H9 (cell line): ENCODE measurements at regions not wholly inside any gene's neighbourhood (a gene's known extent, or its start where the extent isn't known, plus 50 kb on each side); places are given as distances from the start of the nearest gene placed in this dataset.

Experiments used
- DNase-seq: peaks from one replicate; pipeline ENCODE4 v3.0.0-alpha.2; 2017
- H2AFZ ChIP-seq: one replicate; pipeline ENCODE4 v1.6.1; 2013; ENCODE audit warnings: mild to moderate bottlenecking, low read length, control low read depth, moderate library complexity
- H2AK5ac ChIP-seq: 2 replicates; pipeline ENCODE4 v1.6.1; 2013; ENCODE audit warnings: low read length, control low read depth, mixed read lengths; ENCODE audit not compliant: insufficient read length
- H2BK120ac ChIP-seq: one replicate; pipeline ENCODE4 v1.6.1; 2013; ENCODE audit warnings: low read depth, mild to moderate bottlenecking, low read length, control low read depth, inconsistent platforms; ENCODE audit not compliant: poor library complexity, severe bottlenecking
- H2BK12ac ChIP-seq: 2 replicates; pipeline ENCODE4 v1.6.1; 2013; ENCODE audit warnings: low read length, control low read depth, mixed read lengths, low read depth; ENCODE audit not compliant: insufficient read length
- H2BK15ac ChIP-seq: 2 replicates; pipeline ENCODE4 v1.6.1; 2013; ENCODE audit warnings: low read depth, low read length, control low read depth
- H2BK20ac ChIP-seq: one replicate; pipeline ENCODE4 v1.6.1; 2013; ENCODE audit warnings: low read depth, mild to moderate bottlenecking, low read length, control low read depth, inconsistent platforms; ENCODE audit not compliant: poor library complexity, severe bottlenecking
- H2BK5ac ChIP-seq: 2 replicates; pipeline ENCODE4 v1.6.1; 2013; ENCODE audit warnings: low read length, control low read depth, mixed read lengths; ENCODE audit not compliant: insufficient read length
- H3K14ac ChIP-seq: 2 replicates; pipeline ENCODE4 v1.6.1; 2013; ENCODE audit warnings: low read length, control low read depth; ENCODE audit not compliant: insufficient read depth
- H3K18ac ChIP-seq: 2 replicates; pipeline ENCODE4 v1.6.1; 2013; ENCODE audit warnings: low read depth, mild to moderate bottlenecking, mixed read lengths, low read length, control low read depth; ENCODE audit not compliant: insufficient read length
- H3K23ac ChIP-seq: 2 replicates; pipeline ENCODE4 v1.6.1; 2013; ENCODE audit warnings: low read length, control low read depth, mixed read lengths, low read depth; ENCODE audit not compliant: insufficient read length
- H3K23me2 ChIP-seq: 2 replicates; pipeline ENCODE4 v1.6.1; 2013; ENCODE audit warnings: low read depth, mild to moderate bottlenecking, mixed read lengths, low read length, control low read depth; ENCODE audit not compliant: insufficient read length, poor library complexity, severe bottlenecking
- H3K27ac ChIP-seq: 2 replicates; pipeline ENCODE4 v1.5.1; 2013; ENCODE audit warnings: low read length, control low read depth, mixed read lengths, low read depth; ENCODE audit not compliant: insufficient read length
- H3K27me3 ChIP-seq: 2 replicates; pipeline ENCODE4 v1.6.1; 2013; ENCODE audit warnings: low read length, control low read depth, inconsistent platforms; ENCODE audit not compliant: insufficient read depth
- H3K4ac ChIP-seq: 2 replicates; pipeline ENCODE4 v1.6.1; 2013; ENCODE audit warnings: low read depth, mild to moderate bottlenecking, control low read depth, inconsistent platforms, low read length, moderate library complexity
- H3K4me1 ChIP-seq: 2 replicates; pipeline ENCODE4 v1.6.1; 2013; ENCODE audit warnings: low read length, control low read depth, inconsistent platforms; ENCODE audit not compliant: insufficient read depth
- H3K4me2 ChIP-seq: 2 replicates; pipeline ENCODE4 v1.6.1; 2013; ENCODE audit warnings: low read length, control low read depth, mixed read lengths; ENCODE audit not compliant: insufficient read length, insufficient read depth
- H3K56ac ChIP-seq: 2 replicates; pipeline ENCODE4 v1.6.1; 2013; ENCODE audit warnings: low read depth, mild to moderate bottlenecking, mixed read lengths, low read length, control low read depth; ENCODE audit not compliant: insufficient read length
- H3K79me1 ChIP-seq: 2 replicates; pipeline ENCODE4 v1.6.1; 2013; ENCODE audit warnings: low read depth, mild to moderate bottlenecking, moderate library complexity, low read length, control low read depth, inconsistent platforms; ENCODE audit not compliant: insufficient read depth, poor library complexity, severe bottlenecking
- H3K79me2 ChIP-seq: 2 replicates; pipeline ENCODE4 v1.6.1; 2013; ENCODE audit warnings: low read length, control low read depth, inconsistent platforms; ENCODE audit not compliant: insufficient read depth
- H3K9ac ChIP-seq: 2 replicates; pipeline ENCODE4 v1.6.1; 2013; ENCODE audit warnings: low read length, control low read depth, mixed read lengths; ENCODE audit not compliant: insufficient read length; ENCODE audit errors: extremely low read depth
- H3K9me3 ChIP-seq: one replicate; pipeline ENCODE4 v1.6.1; 2013; ENCODE audit warnings: low read depth, low read length, inconsistent platforms; ENCODE audit not compliant: control insufficient read depth
- H3T11ph ChIP-seq: one replicate; pipeline ENCODE4 v1.6.1; 2013; ENCODE audit warnings: mild to moderate bottlenecking, low read length, control low read depth, inconsistent platforms
- H4K20me1 ChIP-seq: one replicate; pipeline ENCODE4 v1.6.1; 2013; ENCODE audit not compliant: control insufficient read depth, insufficient read length, insufficient read depth
- H4K5ac ChIP-seq: 2 replicates; pipeline ENCODE4 v1.6.1; 2013; ENCODE audit warnings: low read depth, mild to moderate bottlenecking, mixed read lengths, low read length, control low read depth; ENCODE audit not compliant: insufficient read length
- H4K8ac ChIP-seq: replicated peaks from 2 replicates; pipeline ENCODE4 v1.6.1; 2013; ENCODE audit warnings: low read length, control low read depth, mixed read lengths, low read depth; ENCODE audit not compliant: insufficient read length
- H4K91ac ChIP-seq: 2 replicates; pipeline ENCODE4 v1.6.1; 2013; ENCODE audit warnings: low read depth, mild to moderate bottlenecking, moderate library complexity, mixed read lengths, low read length, control low read depth; ENCODE audit not compliant: insufficient read length
- H3K27ac Mint-ChIP-seq, 3 experiments: 2 replicates in 2 of 3; 3 replicates in 1 of 3; pipeline ENCODE4 v1.8.0; 2020 to 2021; ENCODE audit warnings: mixed read lengths in 3 of 3, mild to moderate bottlenecking in 1 of 3, moderate library complexity in 1 of 3
- H3K27me3 Mint-ChIP-seq: 2 replicates; pipeline ENCODE4 v1.8.0; 2021; ENCODE audit warnings: low read depth, mild to moderate bottlenecking, moderate library complexity, mixed read lengths
- H3K36me3 Mint-ChIP-seq, 3 experiments: 2 replicates in 2 of 3; 3 replicates in 1 of 3; pipeline ENCODE4 v1.8.0; 2020 to 2021; ENCODE audit warnings: low read depth in 3 of 3, mixed read lengths in 3 of 3; ENCODE audit not compliant: insufficient read depth in 1 of 3
- H3K4me1 Mint-ChIP-seq, 2 experiments: 2 replicates each; pipeline ENCODE4 v1.8.0; 2020; ENCODE audit warnings: mixed read lengths in 2 of 2
- H3K4me3 Mint-ChIP-seq, 2 experiments: 2 replicates in 1 of 2; 3 replicates in 1 of 2; pipeline ENCODE4 v1.8.0; 2020 to 2021; ENCODE audit warnings: mild to moderate bottlenecking in 2 of 2, mixed read lengths in 2 of 2, moderate library complexity in 1 of 2
- H3K9me3 Mint-ChIP-seq, 2 experiments: 2 replicates in 1 of 2; 3 replicates in 1 of 2; pipeline ENCODE4 v1.8.0; 2020; ENCODE audit warnings: mild to moderate bottlenecking in 2 of 2, mixed read lengths in 2 of 2, moderate library complexity in 1 of 2
- CTCF ChIP-seq: fragments of 200-600 bp; sonication (generic); conservative IDR thresholded peaks from 3 replicates; pipeline ENCODE4 v1.8.0; 2021; ENCODE audit warnings: antibody characterized with exemption, mild to moderate bottlenecking
- WGBS: extraction: QIAGEN DNeasy Blood & Tissue Kit; methylation state at CpG from one replicate; pipeline ENCODE4 v1.1.7; 2013; ENCODE audit warnings: missing lambda C conversion rate, low lambda C conversion rate, mixed read lengths; ENCODE audit not compliant: insufficient read length; ENCODE audit errors: extremely low coverage; 5-methylcytosine and 5-hydroxymethylcytosine counted together

- Histone ChIP-seq H4K20me1 (no peaks in the 10 kb centered on the region), H3T11ph (no peak overlapping the region), H4K91ac (no peak overlapping the region), H3K79me2 (no peaks in the 10 kb centered on the region), H3K79me1 (no peaks in the 10 kb centered on the region), H3K23ac (no peak overlapping the region), H3K27ac (no peak overlapping the region), H2BK20ac (no peak overlapping the region), H3K9me3 (no peaks in the 10 kb centered on the region), H2BK15ac (no peak overlapping the region), H3K4ac (no peak overlapping the region), H3K27me3 (no peaks in the 10 kb centered on the region), H3K4me1 (no peaks in the 10 kb centered on the region), H2BK5ac (no peak overlapping the region), H3K23me2 (no peaks in the 10 kb centered on the region), H2AFZ (no peak overlapping the region), H3K4me2 (no peak overlapping the region), H4K8ac (no peak overlapping the region), H2BK12ac (no peak overlapping the region), H2AK5ac (no peak overlapping the region), H4K5ac (no peak overlapping the region), H3K56ac (no peak overlapping the region), H3K9ac (no peak overlapping the region), H2BK120ac (no peak overlapping the region), H3K14ac (no peak overlapping the region), H3K18ac (no peak overlapping the region)
- WGBS: no CpG with 5 or more reads among the region's 2 CpGs
- peaks cover 4% of the 10 kb centered on the region in 2 experiments; a peak in 2 of 4 replicates for H3K4me1 Mint-ChIP-seq
- H3K36me3 Mint-ChIP-seq: no peaks in the 10 kb centered on the region
- TF ChIP-seq CTCF: no peak
- H3K27ac Mint-ChIP-seq: no peak overlapping the region
- no peak overlapping the region for H3K4me3 Mint-ChIP-seq
- H3K27me3 Mint-ChIP-seq: no peaks in the 10 kb centered on the region; the same call in none of the 2 replicates
- DNase-seq: no peak
- no peaks in the 10 kb centered on the region for H3K9me3 Mint-ChIP-seq
These were observed 99.2 kb upstream of the DBX1 start for GRCh38 chr11:20259506-20259905.
